CD14-positive monocyte (primary cell): ENCODE measurements at regions not wholly inside any gene's neighbourhood (a gene's known extent, or its start where the extent isn't known, plus 50 kb on each side); places are given as distances from the start of the nearest gene placed in this dataset.
"Not testable (repeated sequence)": the region's sequence is repeated elsewhere in the genome, so short reads cannot be mapped to it uniquely, and the experiment has no call there.

Source experiments
- DNase-seq, 3 donors: peaks; one replicate each; pipeline ENCODE4 v3.0.0-alpha.2; 2011 to 2022
- H2AFZ ChIP-seq: 2 replicates; pipeline ENCODE4 v1.6.0; 2012; ENCODE audit warnings: mild to moderate bottlenecking, low read depth, low read length, inconsistent platforms; ENCODE audit not compliant: insufficient read depth, poor library complexity, severe bottlenecking
- H3K27ac ChIP-seq, 2 donors: 1 replicate in 1 of 2; 2 replicates in 1 of 2; pipeline ENCODE4 v1.5.1; 2012 to 2013; ENCODE audit warnings: low read length in 2 of 2, control low read depth in 1 of 2, inconsistent platforms in 1 of 2, low read depth in 1 of 2, mild to moderate bottlenecking in 1 of 2
- H3K27me3 ChIP-seq, 2 donors: one replicate each; pipeline versions ENCODE4 v1.6.0 to v1.6.1; 2011 to 2013; ENCODE audit warnings: low read length in 2 of 2; ENCODE audit not compliant: control insufficient read depth in 2 of 2, insufficient read depth in 2 of 2
- H3K36me3 ChIP-seq, 2 donors: replicated peaks in 1 of 2; 1 replicate in 1 of 2; 2 replicates in 1 of 2; pipeline versions ENCODE4 v1.5.1 to v1.6.1; 2012 to 2013; ENCODE audit warnings: low read length in 2 of 2, control low read depth in 1 of 2, inconsistent platforms in 1 of 2, mild to moderate bottlenecking in 1 of 2; ENCODE audit not compliant: insufficient read depth in 2 of 2, control insufficient read depth in 1 of 2
- H3K4me1 ChIP-seq, 2 donors: 1 replicate in 1 of 2; 2 replicates in 1 of 2; pipeline versions ENCODE4 v1.5.1 to v1.6.1; 2012 to 2013; ENCODE audit warnings: low read length in 2 of 2, control low read depth in 1 of 2, inconsistent platforms in 1 of 2, mild to moderate bottlenecking in 1 of 2, moderate library complexity in 1 of 2; ENCODE audit not compliant: insufficient read depth in 2 of 2, control insufficient read depth in 1 of 2
- H3K4me2 ChIP-seq: replicated peaks from 2 replicates; pipeline ENCODE3; 2012; ENCODE audit warnings: low read length, moderate library complexity, mild to moderate bottlenecking; ENCODE audit not compliant: poor library complexity, severe bottlenecking; ENCODE audit errors: extremely low read depth
- H3K4me3 ChIP-seq, 3 experiments: fragments of 200-600 bp in 1 of 3; sonication (generic) in 1 of 3; replicated peaks in 1 of 3; 1 replicate in 2 of 3; 2 replicates in 1 of 3; pipeline ENCODE4 v1.5.1; 2011 to 2013; ENCODE audit warnings: low read length in 3 of 3, mild to moderate bottlenecking in 3 of 3, control low read depth in 2 of 3, low read depth in 2 of 3, inconsistent platforms in 1 of 3, moderate library complexity in 1 of 3
- H3K79me2 ChIP-seq: 2 replicates; pipeline ENCODE4 v1.6.0; 2012; ENCODE audit warnings: mild to moderate bottlenecking, control low read depth, inconsistent platforms, low read length, moderate library complexity; ENCODE audit not compliant: insufficient read depth
- H3K9ac ChIP-seq: 2 replicates; pipeline ENCODE4 v1.6.0; 2017; ENCODE audit warnings: low read length, mild to moderate bottlenecking; ENCODE audit not compliant: insufficient read depth, poor library complexity, severe bottlenecking
- H3K9me3 ChIP-seq, 2 donors: replicated peaks in 1 of 2; 1 replicate in 1 of 2; 2 replicates in 1 of 2; pipeline versions ENCODE4 v1.5.1 to v1.6.1; 2012 to 2013; ENCODE audit warnings: low read length in 2 of 2, control low read depth in 1 of 2; ENCODE audit not compliant: control insufficient read depth in 1 of 2, insufficient read depth in 1 of 2
- H4K20me1 ChIP-seq: 2 replicates; pipeline ENCODE4 v1.6.0; 2012; ENCODE audit warnings: mild to moderate bottlenecking, low read length, control low read depth, moderate library complexity; ENCODE audit not compliant: insufficient read depth
- H3K27ac Mint-ChIP-seq, 7 donors: one replicate each; pipeline ENCODE4 v1.8.0; 2020; ENCODE audit warnings: mild to moderate bottlenecking in 7 of 7, mixed read lengths in 7 of 7, moderate library complexity in 6 of 7, inconsistent platforms in 2 of 7
- H3K27me3 Mint-ChIP-seq, 3 donors: one replicate each; pipeline ENCODE4 v1.8.0; 2021 to 2022; ENCODE audit warnings: low read depth in 3 of 3, mild to moderate bottlenecking in 3 of 3, mixed read lengths in 3 of 3, moderate library complexity in 3 of 3, inconsistent platforms in 1 of 3
- H3K36me3 Mint-ChIP-seq, 2 donors: one replicate each; pipeline ENCODE4 v1.8.0; 2020; ENCODE audit warnings: mixed read lengths in 2 of 2, inconsistent platforms in 1 of 2, mild to moderate bottlenecking in 1 of 2
- H3K4me1 Mint-ChIP-seq: one replicate; pipeline ENCODE4 v1.8.0; 2020; ENCODE audit warnings: mild to moderate bottlenecking, mixed read lengths
- H3K4me3 Mint-ChIP-seq, 2 donors: one replicate each; pipeline ENCODE4 v1.8.0; 2020; ENCODE audit warnings: mild to moderate bottlenecking in 2 of 2, mixed read lengths in 2 of 2, moderate library complexity in 1 of 2
- H3K9me3 Mint-ChIP-seq, 7 donors: one replicate each; pipeline ENCODE4 v1.8.0; 2020 to 2022; ENCODE audit warnings: mixed read lengths in 7 of 7, mild to moderate bottlenecking in 6 of 7, moderate library complexity in 6 of 7, inconsistent platforms in 2 of 7
- WGBS: methylation state at CpG from one replicate; pipeline ENCODE4 v1.1.5; 2013; ENCODE audit warnings: missing lambda C conversion rate; ENCODE audit not compliant: insufficient coverage; 5-methylcytosine and 5-hydroxymethylcytosine counted together
- intact Hi-C, 2 donors: fragments of 100-400 bp; cut with micrococcal nuclease; formaldehyde crosslinking; loops; one replicate each; pipeline versions ENCODE4 v1.15.0 to v1.15.1; 2023
- TF ChIP-seq, protein P1 (sequence below): fragments of 200-600 bp; IDR thresholded peaks from one replicate; pipeline ENCODE4 v1.8.0; 2022; ENCODE audit warnings: antibody characterized with exemption, mild to moderate bottlenecking

DNA sequence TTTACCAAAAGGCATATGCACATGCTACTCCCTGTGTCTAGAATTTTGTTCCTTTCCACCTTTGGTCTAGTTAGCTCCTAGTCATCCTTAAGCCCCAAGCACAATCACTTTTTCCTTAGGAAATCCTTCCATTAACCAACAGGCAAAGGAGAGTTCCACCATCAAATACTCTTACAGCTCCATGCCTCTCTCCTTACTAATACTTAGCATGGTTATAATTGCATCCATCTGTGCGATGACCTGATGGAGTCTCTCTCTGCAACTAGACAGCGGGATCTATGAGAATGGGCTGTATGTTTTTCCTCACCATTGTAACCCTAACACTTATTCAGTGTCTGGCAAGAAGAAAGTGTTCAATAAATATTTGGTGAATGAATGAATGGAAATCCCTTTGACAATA lies 69.3 kb upstream of the SMAD3 start:
- no peak overlapping the region for H3K27ac ChIP-seq
- no peak overlapping the region for H3K9ac ChIP-seq
- Mint-ChIP-seq H3K27me3 (peaks cover 0 to 4% (median 0%) of the 10 kb centered on the region in 3 donors), H3K36me3 (no peaks in the 10 kb centered on the region), H3K9me3 (peaks cover 0 to 4% (median 2%) of the 10 kb centered on the region in 7 donors), H3K4me3 (no peak overlapping the region), H3K4me1 (peaks cover 15% of the 10 kb centered on the region), H3K27ac (no peak overlapping the region)
- WGBS: no CpG with 5 or more reads among the region's 2 CpGs
- H3K27me3 ChIP-seq: no peaks in the 10 kb centered on the region
- intact Hi-C loops: no loop called here
- no peaks in the 10 kb centered on the region for H4K20me1 ChIP-seq
- no peak overlapping the region for H3K4me3 ChIP-seq
- no peaks in the 10 kb centered on the region for H3K9me3 ChIP-seq
- no peaks in the 10 kb centered on the region for H3K79me2 ChIP-seq
- H3K4me2 ChIP-seq: no peak overlapping the region
- peaks cover 0 to 4% of the 10 kb centered on the region in 2 donors for H3K4me1 ChIP-seq
- no peaks in the 10 kb centered on the region for H3K36me3 ChIP-seq
- no peak overlapping the region for H2AFZ ChIP-seq
- DNase-seq: no peak
- TF ChIP-seq, protein P1, sequence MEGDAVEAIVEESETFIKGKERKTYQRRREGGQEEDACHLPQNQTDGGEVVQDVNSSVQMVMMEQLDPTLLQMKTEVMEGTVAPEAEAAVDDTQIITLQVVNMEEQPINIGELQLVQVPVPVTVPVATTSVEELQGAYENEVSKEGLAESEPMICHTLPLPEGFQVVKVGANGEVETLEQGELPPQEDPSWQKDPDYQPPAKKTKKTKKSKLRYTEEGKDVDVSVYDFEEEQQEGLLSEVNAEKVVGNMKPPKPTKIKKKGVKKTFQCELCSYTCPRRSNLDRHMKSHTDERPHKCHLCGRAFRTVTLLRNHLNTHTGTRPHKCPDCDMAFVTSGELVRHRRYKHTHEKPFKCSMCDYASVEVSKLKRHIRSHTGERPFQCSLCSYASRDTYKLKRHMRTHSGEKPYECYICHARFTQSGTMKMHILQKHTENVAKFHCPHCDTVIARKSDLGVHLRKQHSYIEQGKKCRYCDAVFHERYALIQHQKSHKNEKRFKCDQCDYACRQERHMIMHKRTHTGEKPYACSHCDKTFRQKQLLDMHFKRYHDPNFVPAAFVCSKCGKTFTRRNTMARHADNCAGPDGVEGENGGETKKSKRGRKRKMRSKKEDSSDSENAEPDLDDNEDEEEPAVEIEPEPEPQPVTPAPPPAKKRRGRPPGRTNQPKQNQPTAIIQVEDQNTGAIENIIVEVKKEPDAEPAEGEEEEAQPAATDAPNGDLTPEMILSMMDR: no peak

DNA sequence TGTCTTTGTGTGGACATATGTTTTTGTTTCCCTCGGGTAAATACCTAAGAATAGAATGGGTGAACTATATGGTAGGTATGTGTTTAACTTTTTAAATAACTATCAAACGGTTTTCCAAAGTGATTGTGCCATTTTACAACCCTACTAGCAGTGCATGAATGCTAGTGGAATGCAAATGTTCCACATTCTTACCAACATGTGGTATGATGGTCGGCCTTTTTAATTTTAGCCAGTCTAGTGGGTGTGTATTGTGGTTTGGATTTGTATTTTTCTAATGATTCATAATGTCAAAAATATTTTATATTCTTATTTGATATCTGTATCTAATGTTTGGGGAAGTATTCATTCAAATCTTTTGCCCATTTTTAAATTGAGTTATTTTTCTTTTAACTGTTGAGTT lies 68.2 kb upstream of the SMAD3 start:
- intact Hi-C loops: no loop called here
- TF ChIP-seq, protein P1: no peak
- Mint-ChIP-seq H3K27ac (no peak overlapping the region), H3K4me3 (no peak overlapping the region), H3K9me3 (peaks cover 0 to 5% (median 3%) of the 10 kb centered on the region in 7 donors), H3K36me3 (peaks cover 0 to 2% of the 10 kb centered on the region in 2 donors), H3K27me3 (peaks cover 0 to 4% (median 0%) of the 10 kb centered on the region in 3 donors), H3K4me1 (peaks cover 15% of the 10 kb centered on the region)
- no peaks in the 10 kb centered on the region for H3K27me3 ChIP-seq
- H3K9me3 ChIP-seq: no peaks in the 10 kb centered on the region
- no CpG with 5 or more reads among the region's 3 CpGs for WGBS
- H3K79me2 ChIP-seq: no peaks in the 10 kb centered on the region
- no peak for DNase-seq
- no peak overlapping the region for H2AFZ ChIP-seq
- H3K9ac ChIP-seq: no peak overlapping the region
- H4K20me1 ChIP-seq: no peaks in the 10 kb centered on the region
- no peak overlapping the region for H3K4me2 ChIP-seq
- no peak overlapping the region for H3K4me3 ChIP-seq
- H3K27ac ChIP-seq: no peak overlapping the region
- peaks cover 3 to 4% of the 10 kb centered on the region in 2 donors for H3K4me1 ChIP-seq
- H3K36me3 ChIP-seq: no peaks in the 10 kb centered on the region

DNA sequence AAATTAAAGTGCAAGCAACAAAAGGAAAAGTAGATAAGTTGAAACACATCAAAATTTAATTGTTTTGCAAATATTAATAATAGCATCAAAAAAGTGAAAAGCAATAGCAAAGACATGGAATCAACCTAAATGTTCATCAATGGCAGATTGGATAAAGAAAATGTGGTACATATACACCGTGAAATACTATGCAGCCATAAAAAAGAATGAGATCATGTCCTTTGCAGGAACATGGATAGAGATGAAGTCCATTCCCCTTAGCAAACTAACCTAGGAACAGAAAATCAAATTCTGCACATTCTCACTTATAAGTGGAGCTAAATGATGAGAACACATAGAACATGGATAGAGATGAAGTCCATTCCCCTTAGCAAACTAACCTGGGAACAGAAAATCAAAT lies 67.2 kb upstream of the SMAD3 start:
- H3K27ac Mint-ChIP-seq, intact Hi-C loops: not testable (repeated sequence)
- no CpG with 5 or more reads among the region's 1 CpG for WGBS

More for the DNA sequence above, 67.2 kb upstream of the SMAD3 start:
- not testable (repeated sequence) for H3K27me3 Mint-ChIP-seq, H4K20me1 ChIP-seq, H3K9me3 ChIP-seq, H3K9ac ChIP-seq, DNase-seq, H2AFZ ChIP-seq, H3K36me3 ChIP-seq, H3K4me2 ChIP-seq, H3K79me2 ChIP-seq, H3K4me3 Mint-ChIP-seq, H3K4me3 ChIP-seq, H3K27me3 ChIP-seq, H3K4me1 ChIP-seq, H3K27ac ChIP-seq, H3K36me3 Mint-ChIP-seq
- Mint-ChIP-seq H3K4me1 (peaks cover 15% of the 10 kb centered on the region), H3K9me3 (peaks cover 0 to 11% (median 6%) of the 10 kb centered on the region in 7 donors)
